HEK293 (cell line): ENCODE measurements at regions not wholly inside any gene's neighbourhood (a gene's known extent, or its start where the extent isn't known, plus 50 kb on each side); places are given as distances from the start of the nearest gene placed in this dataset.
A peak's percentile ranks its signal among the peaks of the same experiment; 100 is the strongest.

Experiments
- CTCF ChIA-PET: fragments of 350-600 bp; formaldehyde crosslinking; extraction: SDS; loops from one replicate; lab custom pipeline; 2021; ENCODE audit warnings: antibody characterized with exemption; lab: Yijun Ruan, JAX
- POLR2A ChIA-PET: fragments of 300-600 bp; formaldehyde crosslinking; extraction: SDS; loops from one replicate; lab custom pipeline; 2020; ENCODE audit warnings: antibody characterized with exemption, inconsistent platforms; lab: Yijun Ruan, JAX
- H3K27ac ChIP-seq: fragments of 200-500 bp; sonication (Bioruptor generic); 2 replicates; pipeline ENCODE4 v1.5.1; 2014; ENCODE audit warnings: low read depth, low read length, control low read depth, inconsistent platforms; ENCODE audit errors: extremely low read depth
- H3K36me3 ChIP-seq, 2 experiments: fragments of 200-500 bp in 1 of 2; sonication (Bioruptor generic) in 1 of 2; 1 replicate in 1 of 2; 2 replicates in 1 of 2; pipeline ENCODE4 v1.5.1; 2014 to 2017; ENCODE audit warnings: inconsistent platforms in 2 of 2, low read length in 2 of 2; ENCODE audit not compliant: control insufficient read depth in 2 of 2, insufficient read depth in 1 of 2
- H3K4me1 ChIP-seq: fragments of 200-500 bp; sonication (Bioruptor generic); 2 replicates; pipeline ENCODE4 v1.5.1; 2014; ENCODE audit warnings: mild to moderate bottlenecking, low read length, inconsistent platforms; ENCODE audit not compliant: control insufficient read depth, insufficient read depth
- H3K4me3 ChIP-seq: 2 replicates; pipeline ENCODE4 v1.5.1; 2011; ENCODE audit warnings: low read depth, mild to moderate bottlenecking, control low read depth, low read length, moderate library complexity
- H3K9me3 ChIP-seq: fragments of 200-500 bp; sonication (Bioruptor generic); 2 replicates; pipeline ENCODE4 v1.5.1; 2014; ENCODE audit warnings: low read depth, low read length, inconsistent platforms; ENCODE audit not compliant: control insufficient read depth, insufficient read depth
- IKZF3 ChIP-seq: fragments of 450-650 bp; IDR thresholded peaks from 2 replicates; pipeline ENCODE4 v1.5.0; 2018; ENCODE audit warnings: missing biosample characterization, mild to moderate bottlenecking, missing genetic modification characterization, moderate library complexity
- OSR2 ChIP-seq: fragments of 450-650 bp; formaldehyde crosslinking; IDR thresholded peaks from 2 replicates; pipeline ENCODE4 v1.5.1; 2016; ENCODE audit warnings: missing biosample characterization, missing genetic modification characterization
- SCRT2 ChIP-seq: fragments of 450-650 bp; formaldehyde crosslinking; IDR thresholded peaks from 2 replicates; pipeline ENCODE4 v1.5.1; 2016; ENCODE audit warnings: missing biosample characterization, missing genetic modification characterization
- ZBTB8A ChIP-seq: fragments of 450-650 bp; formaldehyde crosslinking; IDR thresholded peaks from 2 replicates; pipeline ENCODE4 v1.5.1; 2016; ENCODE audit warnings: missing biosample characterization, missing genetic modification characterization
- ZFHX2 ChIP-seq: fragments of 450-650 bp; formaldehyde crosslinking; conservative IDR thresholded peaks from 2 replicates; pipeline ENCODE4 v1.5.1; 2016; ENCODE audit warnings: missing biosample characterization, missing genetic modification characterization
- ZNF292 ChIP-seq: fragments of 450-650 bp; formaldehyde crosslinking; IDR thresholded peaks from 2 replicates; pipeline ENCODE4 v1.5.1; 2016; ENCODE audit warnings: low read depth, missing biosample characterization, missing genetic modification characterization, borderline replicate concordance
- ZNF324 ChIP-seq: fragments of 450-650 bp; formaldehyde crosslinking; IDR thresholded peaks from 2 replicates; pipeline ENCODE4 v1.5.1; 2016; ENCODE audit warnings: missing biosample characterization, missing genetic modification characterization
- ZNF350 ChIP-seq: fragments of 450-650 bp; formaldehyde crosslinking; IDR thresholded peaks from 2 replicates; pipeline ENCODE4 v1.5.0; 2017; ENCODE audit warnings: missing biosample characterization, mild to moderate bottlenecking, missing genetic modification characterization
- ZNF37A ChIP-seq: fragments of 450-650 bp; IDR thresholded peaks from 2 replicates; pipeline ENCODE4 v1.5.1; 2018; ENCODE audit warnings: missing biosample characterization, missing genetic modification characterization
- ZNF391 ChIP-seq: fragments of 450-650 bp; formaldehyde crosslinking; IDR thresholded peaks from 2 replicates; pipeline ENCODE4 v1.5.1; 2016; ENCODE audit warnings: low read depth, missing biosample characterization, missing genetic modification characterization, borderline replicate concordance
- ZNF394 ChIP-seq: fragments of 450-650 bp; formaldehyde crosslinking; IDR thresholded peaks from 2 replicates; pipeline ENCODE4 v1.5.1; 2016; ENCODE audit warnings: missing biosample characterization, missing genetic modification characterization, mild to moderate bottlenecking, moderate library complexity, borderline replicate concordance
- ZNF585B ChIP-seq: fragments of 450-650 bp; formaldehyde crosslinking; IDR thresholded peaks from 2 replicates; pipeline ENCODE4 v1.5.1; 2016; ENCODE audit warnings: missing biosample characterization, missing genetic modification characterization
- ZNF747 ChIP-seq: fragments of 450-650 bp; formaldehyde crosslinking; IDR thresholded peaks from 2 replicates; pipeline ENCODE4 v1.5.1; 2016; ENCODE audit warnings: missing biosample characterization, missing genetic modification characterization
- TF ChIP-seq, protein P1 (sequence below): fragments of 450-650 bp; formaldehyde crosslinking; IDR thresholded peaks from 2 replicates; pipeline ENCODE4 v1.5.1; 2016; ENCODE audit warnings: missing biosample characterization, missing genetic modification characterization
- TF ChIP-seq, protein P2 (sequence below): fragments of 450-650 bp; formaldehyde crosslinking; IDR thresholded peaks from 2 replicates; pipeline ENCODE4 v1.5.1; 2017; ENCODE audit warnings: missing biosample characterization, mild to moderate bottlenecking, missing genetic modification characterization, moderate library complexity
- TF ChIP-seq, protein P3 (sequence below): fragments of 450-650 bp; formaldehyde crosslinking; IDR thresholded peaks from 2 replicates; pipeline ENCODE4 v1.5.1; 2017; ENCODE audit warnings: missing biosample characterization, missing genetic modification characterization
- TF ChIP-seq, protein P4 (sequence below): fragments of 450-650 bp; formaldehyde crosslinking; IDR thresholded peaks from 2 replicates; pipeline ENCODE4 v1.5.1; 2017; ENCODE audit warnings: missing biosample characterization, missing genetic modification characterization
- TF ChIP-seq, protein P5 (sequence below): fragments of 450-650 bp; formaldehyde crosslinking; IDR thresholded peaks from 2 replicates; pipeline ENCODE4 v1.5.1; 2016; ENCODE audit warnings: missing biosample characterization, missing genetic modification characterization, borderline replicate concordance
- TF ChIP-seq, protein P6 (sequence below): fragments of 450-650 bp; formaldehyde crosslinking; IDR thresholded peaks from 2 replicates; pipeline ENCODE4 v1.5.1; 2016; ENCODE audit warnings: missing biosample characterization, missing genetic modification characterization, low read depth

DNA sequence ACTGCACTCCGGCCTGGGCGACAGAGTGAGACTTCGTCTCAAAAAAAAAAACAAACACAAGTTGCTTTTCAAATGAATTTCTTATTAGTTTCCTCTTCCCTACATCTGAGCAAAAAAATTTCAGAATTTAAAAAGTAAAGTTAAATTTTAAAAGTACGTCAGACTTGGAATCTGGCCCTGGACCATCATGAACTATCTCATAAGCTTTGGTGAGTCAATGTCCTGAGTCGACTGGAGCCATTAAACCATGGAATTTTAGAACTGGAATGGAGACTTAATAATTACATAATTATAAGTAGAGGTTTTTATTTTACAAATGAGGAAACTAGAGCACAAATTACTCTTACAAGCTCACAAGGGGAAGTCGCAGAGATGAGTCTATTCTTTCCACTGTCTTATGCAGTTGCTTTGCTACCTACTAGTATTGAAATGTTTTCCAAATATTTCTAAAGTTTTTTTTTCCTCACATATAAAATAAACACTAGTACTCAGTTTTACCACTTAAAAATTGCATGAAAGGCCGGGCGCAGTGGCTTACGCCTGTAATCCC lies 98.0 kb upstream of the ZNF608 start:
- H3K36me3 ChIP-seq: no peaks in the 10 kb centered on the region
- ChIA-PET POLR2A (no interaction called here), CTCF (no interaction called here)
- H3K9me3 ChIP-seq: no peaks in the 10 kb centered on the region
- no peak overlapping the region for H3K27ac ChIP-seq
- TF ChIP-seq, protein P1, sequence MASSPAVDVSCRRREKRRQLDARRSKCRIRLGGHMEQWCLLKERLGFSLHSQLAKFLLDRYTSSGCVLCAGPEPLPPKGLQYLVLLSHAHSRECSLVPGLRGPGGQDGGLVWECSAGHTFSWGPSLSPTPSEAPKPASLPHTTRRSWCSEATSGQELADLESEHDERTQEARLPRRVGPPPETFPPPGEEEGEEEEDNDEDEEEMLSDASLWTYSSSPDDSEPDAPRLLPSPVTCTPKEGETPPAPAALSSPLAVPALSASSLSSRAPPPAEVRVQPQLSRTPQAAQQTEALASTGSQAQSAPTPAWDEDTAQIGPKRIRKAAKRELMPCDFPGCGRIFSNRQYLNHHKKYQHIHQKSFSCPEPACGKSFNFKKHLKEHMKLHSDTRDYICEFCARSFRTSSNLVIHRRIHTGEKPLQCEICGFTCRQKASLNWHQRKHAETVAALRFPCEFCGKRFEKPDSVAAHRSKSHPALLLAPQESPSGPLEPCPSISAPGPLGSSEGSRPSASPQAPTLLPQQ (tag by site-specific recombination): no peak
- TF ChIP-seq SCRT2 (tag by site-specific recombination) (no peak), ZNF37A (no peak), ZNF394 (tag by site-specific recombination) (no peak), ZNF747 (tag by site-specific recombination) (no peak), ZNF350 (tag by site-specific recombination) (no peak)
- TF ChIP-seq, protein P2, sequence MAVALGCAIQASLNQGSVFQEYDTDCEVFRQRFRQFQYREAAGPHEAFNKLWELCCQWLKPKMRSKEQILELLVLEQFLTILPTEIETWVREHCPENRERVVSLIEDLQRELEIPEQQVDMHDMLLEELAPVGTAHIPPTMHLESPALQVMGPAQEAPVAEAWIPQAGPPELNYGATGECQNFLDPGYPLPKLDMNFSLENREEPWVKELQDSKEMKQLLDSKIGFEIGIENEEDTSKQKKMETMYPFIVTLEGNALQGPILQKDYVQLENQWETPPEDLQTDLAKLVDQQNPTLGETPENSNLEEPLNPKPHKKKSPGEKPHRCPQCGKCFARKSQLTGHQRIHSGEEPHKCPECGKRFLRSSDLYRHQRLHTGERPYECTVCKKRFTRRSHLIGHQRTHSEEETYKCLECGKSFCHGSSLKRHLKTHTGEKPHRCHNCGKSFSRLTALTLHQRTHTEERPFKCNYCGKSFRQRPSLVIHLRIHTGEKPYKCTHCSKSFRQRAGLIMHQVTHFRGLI (tag by site-specific recombination): no peak
- H3K4me3 ChIP-seq: no peak overlapping the region
- peaks cover 37% of the 10 kb centered on the region for H3K4me1 ChIP-seq

DNA sequence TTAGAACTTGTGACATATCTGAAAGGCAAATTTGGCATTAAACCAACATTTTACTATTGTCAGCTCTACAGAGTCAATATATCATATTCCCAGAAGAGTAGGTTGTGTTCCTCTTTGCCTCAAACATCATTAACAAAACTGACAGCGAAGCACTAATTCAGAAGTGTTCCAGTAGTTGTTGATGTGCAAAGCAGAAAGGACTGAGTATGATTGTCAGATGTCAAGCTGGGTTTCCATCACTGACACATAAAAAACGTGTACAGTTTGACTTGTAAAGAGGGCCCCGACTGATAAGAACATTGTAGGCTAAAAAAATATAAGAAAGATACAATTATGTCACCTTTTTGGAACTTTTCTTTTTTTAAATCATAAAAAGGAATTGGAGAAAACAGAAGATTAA lies 101.5 kb upstream of the ZNF608 start:
- H3K27ac ChIP-seq: no peak overlapping the region
- H3K36me3 ChIP-seq: no peaks in the 10 kb centered on the region
- CTCF ChIA-PET: no interaction called here
- H3K4me3 ChIP-seq: no peak overlapping the region
- H3K9me3 ChIP-seq: no peaks in the 10 kb centered on the region
- POLR2A ChIA-PET: no interaction called here
- TF ChIP-seq, protein P3, sequence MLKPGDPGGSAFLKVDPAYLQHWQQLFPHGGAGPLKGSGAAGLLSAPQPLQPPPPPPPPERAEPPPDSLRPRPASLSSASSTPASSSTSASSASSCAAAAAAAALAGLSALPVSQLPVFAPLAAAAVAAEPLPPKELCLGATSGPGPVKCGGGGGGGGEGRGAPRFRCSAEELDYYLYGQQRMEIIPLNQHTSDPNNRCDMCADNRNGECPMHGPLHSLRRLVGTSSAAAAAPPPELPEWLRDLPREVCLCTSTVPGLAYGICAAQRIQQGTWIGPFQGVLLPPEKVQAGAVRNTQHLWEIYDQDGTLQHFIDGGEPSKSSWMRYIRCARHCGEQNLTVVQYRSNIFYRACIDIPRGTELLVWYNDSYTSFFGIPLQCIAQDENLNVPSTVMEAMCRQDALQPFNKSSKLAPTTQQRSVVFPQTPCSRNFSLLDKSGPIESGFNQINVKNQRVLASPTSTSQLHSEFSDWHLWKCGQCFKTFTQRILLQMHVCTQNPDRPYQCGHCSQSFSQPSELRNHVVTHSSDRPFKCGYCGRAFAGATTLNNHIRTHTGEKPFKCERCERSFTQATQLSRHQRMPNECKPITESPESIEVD (tag by site-specific recombination): peak; percentile 61
- TF ChIP-seq, protein P4, sequence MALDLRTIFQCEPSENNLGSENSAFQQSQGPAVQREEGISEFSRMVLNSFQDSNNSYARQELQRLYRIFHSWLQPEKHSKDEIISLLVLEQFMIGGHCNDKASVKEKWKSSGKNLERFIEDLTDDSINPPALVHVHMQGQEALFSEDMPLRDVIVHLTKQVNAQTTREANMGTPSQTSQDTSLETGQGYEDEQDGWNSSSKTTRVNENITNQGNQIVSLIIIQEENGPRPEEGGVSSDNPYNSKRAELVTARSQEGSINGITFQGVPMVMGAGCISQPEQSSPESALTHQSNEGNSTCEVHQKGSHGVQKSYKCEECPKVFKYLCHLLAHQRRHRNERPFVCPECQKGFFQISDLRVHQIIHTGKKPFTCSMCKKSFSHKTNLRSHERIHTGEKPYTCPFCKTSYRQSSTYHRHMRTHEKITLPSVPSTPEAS (tag by site-specific recombination): no peak
- TF ChIP-seq, protein P5, sequence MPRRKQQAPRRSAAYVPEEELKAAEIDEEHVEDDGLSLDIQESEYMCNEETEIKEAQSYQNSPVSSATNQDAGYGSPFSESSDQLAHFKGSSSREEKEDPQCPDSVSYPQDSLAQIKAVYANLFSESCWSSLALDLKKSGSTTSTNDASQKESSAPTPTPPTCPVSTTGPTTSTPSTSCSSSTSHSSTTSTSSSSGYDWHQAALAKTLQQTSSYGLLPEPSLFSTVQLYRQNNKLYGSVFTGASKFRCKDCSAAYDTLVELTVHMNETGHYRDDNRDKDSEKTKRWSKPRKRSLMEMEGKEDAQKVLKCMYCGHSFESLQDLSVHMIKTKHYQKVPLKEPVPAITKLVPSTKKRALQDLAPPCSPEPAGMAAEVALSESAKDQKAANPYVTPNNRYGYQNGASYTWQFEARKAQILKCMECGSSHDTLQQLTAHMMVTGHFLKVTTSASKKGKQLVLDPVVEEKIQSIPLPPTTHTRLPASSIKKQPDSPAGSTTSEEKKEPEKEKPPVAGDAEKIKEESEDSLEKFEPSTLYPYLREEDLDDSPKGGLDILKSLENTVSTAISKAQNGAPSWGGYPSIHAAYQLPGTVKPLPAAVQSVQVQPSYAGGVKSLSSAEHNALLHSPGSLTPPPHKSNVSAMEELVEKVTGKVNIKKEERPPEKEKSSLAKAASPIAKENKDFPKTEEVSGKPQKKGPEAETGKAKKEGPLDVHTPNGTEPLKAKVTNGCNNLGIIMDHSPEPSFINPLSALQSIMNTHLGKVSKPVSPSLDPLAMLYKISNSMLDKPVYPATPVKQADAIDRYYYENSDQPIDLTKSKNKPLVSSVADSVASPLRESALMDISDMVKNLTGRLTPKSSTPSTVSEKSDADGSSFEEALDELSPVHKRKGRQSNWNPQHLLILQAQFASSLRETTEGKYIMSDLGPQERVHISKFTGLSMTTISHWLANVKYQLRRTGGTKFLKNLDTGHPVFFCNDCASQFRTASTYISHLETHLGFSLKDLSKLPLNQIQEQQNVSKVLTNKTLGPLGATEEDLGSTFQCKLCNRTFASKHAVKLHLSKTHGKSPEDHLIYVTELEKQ: peak; percentile 52; the same call in 1 of the 2 replicates
- TF ChIP-seq OSR2 (tag by site-specific recombination) (peak; percentile 32; the same call in 1 of the 2 replicates), ZFHX2 (tag by site-specific recombination) (no peak), ZNF585B (tag by site-specific recombination) (no peak), ZBTB8A (tag by site-specific recombination) (no peak), IKZF3 (tag by site-specific recombination) (0 out of 2 replicates have a peak, but pooled peaks have one; percentile 11), ZNF350 (tag by site-specific recombination) (no peak), ZNF391 (tag by site-specific recombination) (no peak), ZNF292 (tag by site-specific recombination) (no peak), ZNF324 (tag by site-specific recombination) (no peak)
- TF ChIP-seq, protein P1 (tag by site-specific recombination): no peak
- TF ChIP-seq, protein P6, sequence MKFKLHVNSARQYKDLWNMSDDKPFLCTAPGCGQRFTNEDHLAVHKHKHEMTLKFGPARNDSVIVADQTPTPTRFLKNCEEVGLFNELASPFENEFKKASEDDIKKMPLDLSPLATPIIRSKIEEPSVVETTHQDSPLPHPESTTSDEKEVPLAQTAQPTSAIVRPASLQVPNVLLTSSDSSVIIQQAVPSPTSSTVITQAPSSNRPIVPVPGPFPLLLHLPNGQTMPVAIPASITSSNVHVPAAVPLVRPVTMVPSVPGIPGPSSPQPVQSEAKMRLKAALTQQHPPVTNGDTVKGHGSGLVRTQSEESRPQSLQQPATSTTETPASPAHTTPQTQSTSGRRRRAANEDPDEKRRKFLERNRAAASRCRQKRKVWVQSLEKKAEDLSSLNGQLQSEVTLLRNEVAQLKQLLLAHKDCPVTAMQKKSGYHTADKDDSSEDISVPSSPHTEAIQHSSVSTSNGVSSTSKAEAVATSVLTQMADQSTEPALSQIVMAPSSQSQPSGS (tag by site-specific recombination): peak; percentile 30; the same call in 1 of the 2 replicates
- peaks cover 25% of the 10 kb centered on the region for H3K4me1 ChIP-seq
